Esophagus squamous epithelium (tissue), 5 donors: ENCODE measurements at regions not wholly inside any gene's neighbourhood (a gene's known extent, or its start where the extent isn't known, plus 50 kb on each side); places are given as distances from the start of the nearest gene placed in this dataset.

Source experiments
- DNase-seq: peaks from one replicate; lab custom pipeline; 2025; lab: John Stamatoyannopoulos, UW
- H3K27ac ChIP-seq, 4 donors: fragments of 200-600 bp; sonication (generic); one replicate each; pipeline ENCODE4 v1.5.1; 2016 to 2019; ENCODE audit warnings: mild to moderate bottlenecking in 1 of 4
- H3K27me3 ChIP-seq, 4 donors: fragments of 200-600 bp; sonication (generic); 1 replicate in 3 of 4; 2 replicates in 1 of 4; pipeline versions ENCODE4 v1.5.1 to v1.6.0; 2017 to 2021; ENCODE audit warnings: antibody characterized with exemption in 1 of 4
- H3K36me3 ChIP-seq, 3 donors: fragments of 200-600 bp; sonication (generic); one replicate each; pipeline ENCODE4 v1.5.1; 2016 to 2019
- H3K4me1 ChIP-seq, 3 donors: fragments of 200-600 bp; sonication (generic); one replicate each; pipeline ENCODE4 v1.5.1; 2017 to 2019
- H3K4me3 ChIP-seq, 4 donors: fragments of 200-600 bp; sonication (generic); 1 replicate in 3 of 4; 2 replicates in 1 of 4; pipeline ENCODE4 v1.5.1; 2016 to 2019; ENCODE audit warnings: mild to moderate bottlenecking in 2 of 4, moderate library complexity in 1 of 4
- H3K9me3 ChIP-seq, 3 donors: fragments of 200-600 bp; sonication (generic); one replicate each; pipeline ENCODE4 v1.5.1; 2016 to 2019
- POLR2A ChIP-seq, 4 donors: fragments of 450-650 bp; IDR thresholded peaks; one replicate each; pipeline ENCODE4 v1.6.1; 2017; ENCODE audit warnings: antibody characterized with exemption in 4 of 4, mild to moderate bottlenecking in 4 of 4, moderate library complexity in 3 of 4
- WGBS, 2 donors: methylation state at CpG; one replicate each; pipeline ENCODE4 v1.1.5; 2018; 5-methylcytosine and 5-hydroxymethylcytosine counted together
- intact Hi-C: fragments of 100-400 bp; cut with DNase I; formaldehyde crosslinking; loops from one replicate; pipeline ENCODE4 v1.15.0; 2022
- TF ChIP-seq, protein P1 (sequence below), 6 experiments: fragments of 450-650 bp in 4 of 6; fragments of 200-600 bp in 2 of 6; sonication (generic) in 2 of 6; IDR thresholded peaks; one replicate each; pipeline ENCODE4 v1.5.1; 2016 to 2019; ENCODE audit warnings: antibody characterized with exemption in 6 of 6, mild to moderate bottlenecking in 4 of 6, moderate library complexity in 4 of 6
- donor health status: DM: yes; HTN: yes; CAD: no.

DNA sequence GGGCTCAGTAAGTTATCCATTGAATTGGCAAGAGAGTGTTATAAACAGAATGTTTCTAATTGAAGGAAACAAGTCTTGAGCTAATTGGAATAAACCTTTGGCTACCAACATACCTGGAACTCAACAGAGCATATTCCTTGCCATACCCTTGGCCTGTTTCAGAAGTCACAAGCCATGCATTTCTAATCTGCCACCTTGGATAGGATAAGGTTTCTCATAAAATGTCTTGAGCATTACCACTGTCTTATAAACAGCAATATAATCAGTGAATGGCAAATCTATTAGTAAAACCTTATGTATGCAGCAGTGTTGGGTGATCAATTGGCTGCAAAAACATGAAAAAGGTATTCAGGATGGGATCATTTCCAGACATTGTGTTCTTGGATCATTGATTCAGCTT, 765.2 kb upstream of the SEL1L start:
- Histone ChIP-seq H3K36me3 (no peaks in the 10 kb centered on the region), H3K9me3 (no peaks in the 10 kb centered on the region), H3K4me3 (no peak overlapping the region), H3K27ac (no peak overlapping the region), H3K27me3 (no peaks in the 10 kb centered on the region), H3K4me1 (no peaks in the 10 kb centered on the region)
- intact Hi-C loops: no loop called here
- TF ChIP-seq, protein P1, sequence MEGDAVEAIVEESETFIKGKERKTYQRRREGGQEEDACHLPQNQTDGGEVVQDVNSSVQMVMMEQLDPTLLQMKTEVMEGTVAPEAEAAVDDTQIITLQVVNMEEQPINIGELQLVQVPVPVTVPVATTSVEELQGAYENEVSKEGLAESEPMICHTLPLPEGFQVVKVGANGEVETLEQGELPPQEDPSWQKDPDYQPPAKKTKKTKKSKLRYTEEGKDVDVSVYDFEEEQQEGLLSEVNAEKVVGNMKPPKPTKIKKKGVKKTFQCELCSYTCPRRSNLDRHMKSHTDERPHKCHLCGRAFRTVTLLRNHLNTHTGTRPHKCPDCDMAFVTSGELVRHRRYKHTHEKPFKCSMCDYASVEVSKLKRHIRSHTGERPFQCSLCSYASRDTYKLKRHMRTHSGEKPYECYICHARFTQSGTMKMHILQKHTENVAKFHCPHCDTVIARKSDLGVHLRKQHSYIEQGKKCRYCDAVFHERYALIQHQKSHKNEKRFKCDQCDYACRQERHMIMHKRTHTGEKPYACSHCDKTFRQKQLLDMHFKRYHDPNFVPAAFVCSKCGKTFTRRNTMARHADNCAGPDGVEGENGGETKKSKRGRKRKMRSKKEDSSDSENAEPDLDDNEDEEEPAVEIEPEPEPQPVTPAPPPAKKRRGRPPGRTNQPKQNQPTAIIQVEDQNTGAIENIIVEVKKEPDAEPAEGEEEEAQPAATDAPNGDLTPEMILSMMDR (IDR thresholded peaks at IDR 0.05): no peak
- TF ChIP-seq POLR2A (IDR thresholded peaks at IDR 0.05): no peak
- no peak for DNase-seq

DNA sequence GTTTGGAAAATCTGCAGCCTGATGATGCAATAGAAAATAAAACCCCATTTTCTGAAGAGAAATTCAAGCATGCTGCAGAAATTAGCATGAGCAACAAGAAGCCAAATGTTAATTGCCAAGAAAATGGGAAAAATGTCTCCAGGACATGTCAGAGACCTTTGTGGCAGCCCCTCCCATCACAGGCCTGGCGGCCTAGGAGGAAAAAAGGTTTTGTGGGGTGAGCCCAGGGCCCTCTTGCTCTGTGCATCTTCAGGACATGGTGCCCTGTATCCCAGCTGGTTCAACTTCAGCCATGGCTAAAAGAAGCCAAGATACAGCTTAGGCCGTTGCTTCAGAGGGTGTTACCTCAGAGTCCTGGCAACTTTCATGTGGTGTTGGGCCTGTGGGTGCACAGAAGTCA, 775.5 kb upstream of the SEL1L start:
- intact Hi-C loops: no loop called here
- no peak for TF ChIP-seq POLR2A (IDR thresholded peaks at IDR 0.05)
- TF ChIP-seq, protein P1 (IDR thresholded peaks at IDR 0.05): no peak
- Histone ChIP-seq H3K4me3 (no peak overlapping the region), H3K27me3 (no peaks in the 10 kb centered on the region), H3K27ac (no peak overlapping the region), H3K36me3 (no peaks in the 10 kb centered on the region), H3K9me3 (peaks cover 0 to 13% (median 0%) of the 10 kb centered on the region in 3 donors), H3K4me1 (no peaks in the 10 kb centered on the region)
- DNase-seq: no peak
- 59 to 86% methylated on average over 2 of the region's 2 CpGs for WGBS, 2 donors

DNA sequence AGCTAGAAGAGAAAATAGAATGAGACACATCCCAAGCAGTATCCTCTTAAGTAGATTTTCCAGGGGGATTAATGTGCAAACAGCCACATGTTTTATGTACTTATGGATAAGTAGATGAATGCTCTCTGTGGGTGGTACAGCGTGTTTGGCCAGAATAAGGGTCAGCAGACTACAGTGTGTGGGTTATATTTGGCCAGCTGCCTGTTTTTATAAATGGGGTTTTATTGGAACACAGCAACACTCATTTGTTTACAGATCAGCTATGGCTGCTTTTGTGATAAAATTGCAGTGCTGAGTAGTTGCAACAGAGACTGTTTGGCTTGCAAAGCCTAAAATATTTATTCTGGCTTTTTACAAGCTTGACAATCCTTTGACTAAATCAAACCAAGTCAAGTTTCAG, 780.2 kb upstream of the SEL1L start:
- peaks cover 0 to 8% (median 0%) of the 10 kb centered on the region in 3 donors for H3K9me3 ChIP-seq
- no peaks in the 10 kb centered on the region for H3K36me3 ChIP-seq
- no peak overlapping the region for H3K27ac ChIP-seq
- H3K4me1 ChIP-seq: no peaks in the 10 kb centered on the region
- intact Hi-C loops: no loop called here
- no peaks in the 10 kb centered on the region for H3K27me3 ChIP-seq
- 13 to 15% methylated on average over 1 of the region's 1 CpG for WGBS, 2 donors
- no peak overlapping the region for H3K4me3 ChIP-seq
- DNase-seq: no peak
- TF ChIP-seq POLR2A (IDR thresholded peaks at IDR 0.05): no peak
- TF ChIP-seq, protein P1 (IDR thresholded peaks at IDR 0.05): no peak

DNA sequence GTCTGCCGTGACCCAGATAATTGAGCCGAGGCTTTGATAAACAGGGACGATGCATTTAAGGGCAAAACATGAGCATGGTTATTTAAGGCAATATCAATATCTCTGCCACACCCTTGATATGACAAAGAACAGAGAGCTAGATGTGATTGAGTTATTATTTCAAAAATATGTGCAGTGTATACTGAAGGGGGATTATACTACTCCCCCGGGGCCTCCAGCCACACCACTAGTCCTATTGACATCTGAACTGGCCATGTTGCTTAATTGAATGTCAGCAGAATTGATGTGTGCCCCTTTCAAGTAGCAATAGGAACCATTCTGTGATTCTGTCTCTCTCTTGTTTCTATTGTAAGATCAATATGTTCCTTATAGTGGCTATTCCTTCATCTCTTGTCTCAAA, 794.8 kb upstream of the SEL1L start:
- intact Hi-C loops: no loop called here
- no peaks in the 10 kb centered on the region for H3K36me3 ChIP-seq
- 78 to 84% methylated on average over 4 of the region's 4 CpGs for whole genome bisulfite sequencing, 2 donors
- H3K9me3 ChIP-seq: peaks cover 0 to 11% (median 0%) of the 10 kb centered on the region in 3 donors
- no peak overlapping the region for H3K27ac ChIP-seq
- H3K27me3 ChIP-seq: no peaks in the 10 kb centered on the region
- no peak for TF ChIP-seq POLR2A (IDR thresholded peaks at IDR 0.05)
- TF ChIP-seq, protein P1 (IDR thresholded peaks at IDR 0.05): no peak
- H3K4me3 ChIP-seq: no peak overlapping the region
- DNase-seq: no peak
- H3K4me1 ChIP-seq: no peaks in the 10 kb centered on the region

DNA sequence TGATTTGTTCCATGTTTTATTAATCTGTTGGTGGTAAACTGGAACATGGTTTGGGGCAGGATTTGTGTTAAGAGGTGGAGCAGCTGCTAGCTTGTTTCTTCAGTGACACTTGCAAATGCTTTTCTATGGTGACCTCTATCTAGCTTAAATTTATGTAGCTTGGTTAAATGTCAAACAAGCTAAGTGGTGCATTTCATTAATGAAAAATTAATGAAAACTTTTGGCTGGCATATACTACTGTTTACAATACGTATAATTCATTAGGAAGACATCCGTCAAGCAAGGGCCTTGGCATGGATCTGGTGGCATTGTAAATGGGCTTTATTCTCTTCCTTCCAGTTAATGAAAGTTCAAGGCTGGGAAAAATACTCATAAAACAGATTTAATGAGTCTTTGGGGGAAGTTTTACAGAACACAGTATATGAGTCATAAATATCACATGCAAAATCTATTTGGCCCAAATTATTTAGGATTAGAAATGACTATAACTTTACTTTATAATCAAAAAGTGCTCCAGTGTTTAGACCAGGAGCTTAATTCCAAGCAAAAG, 807.7 kb upstream of the SEL1L start:
- H3K4me1 ChIP-seq: no peaks in the 10 kb centered on the region
- H3K36me3 ChIP-seq: no peaks in the 10 kb centered on the region
- no peak for DNase-seq

More for the DNA sequence above, 807.7 kb upstream of the SEL1L start:
- H3K27me3 ChIP-seq: no peaks in the 10 kb centered on the region
- no peak for TF ChIP-seq POLR2A (IDR thresholded peaks at IDR 0.05)
- TF ChIP-seq, protein P1 (IDR thresholded peaks at IDR 0.05): no peak
- H3K9me3 ChIP-seq: no peaks in the 10 kb centered on the region
- H3K4me3 ChIP-seq: no peak overlapping the region
- 36 to 39% methylated on average over 2 of the region's 2 CpGs for WGBS, 2 donors
- intact Hi-C loops: no loop called here
- H3K27ac ChIP-seq: no peak overlapping the region
